ENCODE measurements at regions not wholly inside any gene's neighbourhood (a gene's known extent, or its start where the extent isn't known, plus 50 kb on each side); places are given as distances from the start of the nearest gene placed in this dataset.

DNA sequence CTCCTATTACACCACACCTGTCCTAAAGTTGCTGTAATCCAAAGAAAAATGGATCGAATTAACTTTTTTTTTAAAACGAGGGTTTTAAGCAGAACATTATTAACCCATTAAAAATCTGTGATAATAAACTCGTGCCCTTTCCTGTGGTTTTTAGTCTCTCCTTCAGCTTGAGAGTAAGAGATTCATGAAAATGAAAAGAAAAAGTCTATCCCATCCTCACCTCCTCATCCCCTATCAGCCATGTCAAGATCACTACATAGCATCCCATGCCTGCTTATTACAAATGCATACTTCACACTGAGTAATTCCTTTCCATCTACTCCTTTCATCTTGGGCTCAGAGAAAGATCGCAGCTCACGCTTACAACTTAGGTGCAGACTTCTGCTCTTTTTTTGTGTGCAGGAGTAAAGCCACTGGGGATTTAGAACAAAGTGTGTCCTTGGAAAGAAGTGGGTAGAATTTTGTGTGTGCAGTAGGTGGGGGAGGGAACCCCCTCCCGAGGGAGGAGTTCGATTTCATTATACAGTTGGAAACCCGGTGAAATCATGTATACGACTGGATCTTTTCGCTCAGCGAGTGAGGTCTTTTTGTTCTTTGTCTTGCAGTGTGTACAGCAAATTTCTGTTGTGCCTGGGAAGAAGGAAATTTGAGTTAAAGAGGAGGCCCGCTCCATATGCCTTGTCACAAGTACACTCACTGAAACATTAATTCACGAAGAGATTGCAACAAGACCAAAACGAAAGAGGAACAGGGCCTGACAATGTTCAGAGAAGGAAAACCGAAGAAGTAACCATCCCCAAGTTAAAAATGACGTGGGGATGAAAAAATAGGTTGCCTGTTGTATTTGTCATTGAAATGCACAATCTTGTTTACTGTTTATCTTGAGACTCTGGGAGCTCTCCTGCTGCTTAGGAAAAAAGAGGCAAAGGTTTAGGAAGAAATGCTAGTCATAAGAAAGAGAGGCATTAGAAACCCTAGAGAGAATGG, 146.5 kb upstream of the ZNF217 start:
- TF ChIP-seq POLR2AphosphoS5 (IDR thresholded peaks at IDR 0.05; ENCODE audit: low read depth, low read length) (peak; percentile 42; the same call in 1 of the 2 replicates), POLR2A (IDR thresholded peaks at IDR 0.05; ENCODE audit: low read depth, low read length) (no peak), TAF1 (IDR thresholded peaks at IDR 0.05; ENCODE audit: low read depth, low read length) (no peak), PAX5 (IDR thresholded peaks at IDR 0.05; ENCODE audit: insufficient read depth, low read length, severe bottlenecking) (no peak), SPI1 (IDR thresholded peaks at IDR 0.05; ENCODE audit: low read depth, low read length) (peak; percentile 95)
